ENCODE measurements at regions not wholly inside any gene's neighbourhood (a gene's known extent, or its start where the extent isn't known, plus 50 kb on each side); places are given as distances from the start of the nearest gene placed in this dataset.
"Not testable (repeated sequence)": the region's sequence is repeated elsewhere in the genome, so short reads cannot be mapped to it uniquely, and the experiment has no call there.

DNA sequence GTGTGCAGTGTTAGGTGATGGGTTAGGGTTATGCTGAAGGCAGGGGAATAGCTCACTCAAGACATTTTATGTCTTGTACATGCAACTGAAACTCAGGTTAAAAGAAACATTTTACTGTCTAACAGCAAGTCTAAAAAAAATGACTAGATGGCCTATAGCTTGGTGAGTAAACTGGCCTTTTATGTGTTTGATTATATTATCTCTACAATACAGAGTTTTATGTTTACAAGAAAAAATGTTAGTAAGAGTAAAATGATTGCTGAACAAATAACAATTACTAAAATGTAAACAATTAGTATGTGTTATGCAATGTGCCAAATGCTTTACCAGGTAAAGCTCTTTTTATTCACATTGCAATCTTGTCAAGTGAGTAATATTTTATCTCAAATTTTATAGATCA is 1039.6 kb downstream of the ROBO2 start:
- no peak for DNase-seq (ENCODE audit: low read depth in 2 of 2)

DNA sequence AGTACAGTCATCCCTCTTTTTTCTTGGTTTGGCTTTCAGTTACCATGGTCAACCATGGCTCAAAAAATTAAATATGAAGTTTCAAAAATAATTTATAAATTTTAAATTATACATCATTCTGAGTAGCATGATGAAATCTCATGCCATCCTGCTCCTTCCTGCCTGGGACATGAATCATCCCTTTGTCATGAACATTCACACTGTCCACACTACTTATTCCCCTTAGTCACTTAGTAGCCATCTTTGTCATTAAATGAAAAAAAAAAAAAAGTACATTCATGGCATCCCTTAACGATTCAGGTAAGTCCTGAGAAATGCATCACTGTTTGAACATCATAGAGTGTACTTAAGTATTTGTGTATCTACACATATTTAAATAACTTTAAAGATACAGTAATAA is 1046.3 kb downstream of the ROBO2 start:
- no peak for DNase-seq (ENCODE audit: low read depth in 2 of 2)

DNA sequence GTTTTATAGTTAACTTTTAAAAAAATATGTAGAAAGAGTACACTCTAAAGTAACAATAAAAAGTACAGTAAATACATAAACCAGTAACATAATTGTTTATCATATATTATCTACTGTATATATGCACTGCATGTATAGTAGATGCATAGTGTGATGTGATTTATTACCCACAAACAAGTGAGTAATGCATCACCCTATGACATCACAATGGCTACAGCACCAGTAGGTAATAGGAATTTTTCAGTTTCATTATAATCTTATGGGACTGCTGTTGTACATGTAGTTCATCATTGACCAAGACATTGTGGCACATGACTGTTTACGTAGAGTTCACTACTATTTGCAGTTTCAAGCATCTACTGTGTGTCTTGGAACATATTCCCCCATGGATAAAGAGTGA is 1047.2 kb downstream of the ROBO2 start:
- DNase-seq (ENCODE audit: low read depth in 2 of 2), result no peak

DNA sequence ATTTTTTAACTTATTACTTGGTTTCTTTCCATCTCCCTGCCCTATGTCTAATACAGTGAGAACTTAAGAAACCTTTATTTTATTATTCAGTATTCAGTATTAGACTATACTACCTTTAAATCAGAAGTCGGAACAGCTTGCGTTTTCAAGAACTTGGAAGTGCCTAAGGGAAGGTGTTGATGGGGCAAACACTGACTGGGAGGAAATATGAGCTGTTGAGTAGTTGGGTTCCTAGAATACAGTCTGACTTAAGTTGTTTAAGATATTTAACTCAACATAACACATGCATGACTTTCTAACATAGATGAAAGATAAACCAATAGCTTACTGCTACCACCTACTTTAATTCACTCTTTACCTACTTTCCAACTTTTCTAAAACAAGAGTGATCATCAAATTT is 1048.1 kb downstream of the ROBO2 start:
- DNase-seq (ENCODE audit: low read depth in 2 of 2), result no peak

DNA sequence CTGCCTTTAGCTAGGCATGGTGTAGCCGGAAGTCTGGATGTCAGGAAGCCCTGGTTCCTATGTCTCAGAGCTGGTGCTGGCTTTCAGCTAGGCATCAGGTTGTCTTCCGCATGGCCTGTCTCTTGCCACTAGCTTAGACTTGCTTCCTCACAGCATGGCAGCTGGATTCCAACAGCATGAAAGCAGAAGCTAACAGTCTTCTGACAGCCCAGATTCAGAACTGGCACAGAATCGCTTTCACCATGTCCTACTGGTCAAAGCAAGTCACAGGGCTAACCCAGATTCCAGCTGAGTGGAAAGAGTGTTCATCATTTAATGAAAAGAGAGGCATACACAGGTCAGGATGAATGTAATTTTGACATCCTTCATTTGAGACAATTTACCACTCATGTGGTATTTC is 1050.5 kb downstream of the ROBO2 start:
- DNase-seq (ENCODE audit: low read depth in 2 of 2), result no peak

DNA sequence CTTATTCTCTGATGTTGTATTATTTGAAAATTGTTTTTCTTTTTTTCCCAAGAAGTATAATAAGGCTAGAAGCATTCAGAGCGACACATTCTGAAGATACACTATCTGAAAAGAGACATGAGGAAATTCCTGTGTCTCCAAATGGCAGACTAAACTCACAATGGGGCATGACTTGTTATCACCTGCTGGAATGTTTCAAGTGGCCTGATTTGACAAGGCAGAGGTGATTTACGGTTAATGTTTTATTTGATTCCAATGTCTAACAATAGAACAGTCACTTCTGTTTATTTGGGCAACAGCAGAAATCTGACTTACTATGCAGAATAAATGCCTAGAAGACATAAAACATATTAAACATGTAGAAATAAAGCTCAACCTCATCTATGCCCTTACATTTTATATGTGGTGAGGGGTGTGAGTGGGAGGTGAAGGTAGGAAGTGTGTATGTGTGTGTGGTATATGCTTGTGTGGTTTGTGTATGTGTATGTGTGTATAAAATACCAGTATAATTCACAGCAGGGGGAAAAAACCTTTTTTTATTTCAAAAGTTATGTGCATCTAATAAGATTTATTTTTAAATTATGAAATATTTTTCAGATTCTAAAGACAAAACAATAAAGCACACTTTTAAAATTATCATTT is 1051.7 kb downstream of the ROBO2 start:
- no peak for DNase-seq (ENCODE audit: low read depth in 2 of 2)

DNA sequence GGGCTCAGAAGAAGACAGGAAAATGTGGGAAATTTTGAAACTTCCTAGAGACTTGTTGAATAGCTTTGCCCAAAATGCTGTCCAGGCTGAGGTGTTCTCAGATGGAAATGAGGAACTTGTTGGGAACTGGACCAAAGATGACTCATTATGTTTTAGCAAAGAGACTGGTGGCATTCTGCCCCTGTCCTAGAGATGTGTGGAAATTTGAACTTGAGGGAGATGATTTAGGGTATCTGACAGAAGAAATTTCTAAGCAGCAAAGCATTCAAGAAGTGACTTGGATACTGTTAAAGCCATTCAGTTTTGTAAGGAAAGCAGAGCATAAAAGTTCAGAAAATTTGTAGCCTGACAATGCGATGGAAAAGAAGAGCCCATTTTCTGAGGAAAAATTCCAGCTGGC is 1052.7 kb downstream of the ROBO2 start:
- DNase-seq (ENCODE audit: low read depth in 2 of 2), result not testable (repeated sequence)

DNA sequence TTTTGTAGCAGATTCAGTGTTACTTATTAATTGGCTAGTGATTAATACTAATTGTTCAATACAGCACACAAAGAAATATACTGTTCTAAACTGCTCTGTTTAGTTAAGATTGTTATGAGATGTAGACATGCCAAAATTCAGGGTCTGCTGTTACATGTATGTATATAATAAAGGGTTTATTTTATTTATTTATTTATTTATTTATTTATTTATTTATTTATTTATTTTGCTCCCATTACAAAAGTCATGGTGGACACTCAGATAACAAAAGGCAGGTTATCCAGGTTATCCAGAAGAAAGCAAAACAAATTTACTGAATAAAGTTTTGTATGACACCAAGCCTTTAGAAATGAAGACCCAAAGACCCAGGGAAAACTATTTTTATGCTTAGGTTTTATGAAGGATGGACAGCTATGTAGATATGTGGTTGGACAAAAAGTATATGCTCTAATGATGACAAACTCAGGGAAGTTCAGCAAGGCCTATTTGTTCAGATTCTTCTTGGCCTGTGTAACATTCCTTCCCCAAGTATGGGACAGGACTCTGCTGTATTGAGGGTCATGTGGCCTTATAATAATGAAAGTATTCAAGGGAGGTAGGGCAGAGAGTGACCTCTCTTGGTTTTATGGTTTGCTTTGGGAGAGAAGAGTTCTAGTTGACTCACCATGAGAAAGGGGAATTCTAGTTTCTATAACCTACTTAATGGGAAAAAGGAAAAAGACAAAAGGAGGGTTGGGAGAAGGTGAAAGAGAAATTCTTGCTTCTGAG is 1056.8 kb downstream of the ROBO2 start:
- no peak for DNase-seq (ENCODE audit: low read depth in 2 of 2)

DNA sequence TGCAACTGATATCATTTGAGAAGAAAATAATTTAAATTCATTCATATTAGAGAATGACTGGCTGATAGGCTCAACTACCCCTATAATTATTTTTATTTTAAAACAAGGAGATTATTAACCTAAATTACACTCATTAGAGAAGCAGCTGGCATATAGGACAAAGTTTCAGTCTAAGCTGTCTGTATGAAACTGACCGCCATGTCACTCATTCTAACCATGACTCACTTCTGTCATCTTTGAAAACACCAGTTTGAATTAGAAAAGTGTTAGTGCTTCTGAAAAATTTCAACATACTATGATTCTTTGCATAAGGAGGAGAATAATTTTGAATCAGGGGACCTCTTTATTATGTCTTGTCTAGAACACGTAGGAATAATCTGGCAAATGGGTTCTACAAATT is 1058.5 kb downstream of the ROBO2 start:
- DNase-seq (ENCODE audit: low read depth in 2 of 2), result no peak

DNA sequence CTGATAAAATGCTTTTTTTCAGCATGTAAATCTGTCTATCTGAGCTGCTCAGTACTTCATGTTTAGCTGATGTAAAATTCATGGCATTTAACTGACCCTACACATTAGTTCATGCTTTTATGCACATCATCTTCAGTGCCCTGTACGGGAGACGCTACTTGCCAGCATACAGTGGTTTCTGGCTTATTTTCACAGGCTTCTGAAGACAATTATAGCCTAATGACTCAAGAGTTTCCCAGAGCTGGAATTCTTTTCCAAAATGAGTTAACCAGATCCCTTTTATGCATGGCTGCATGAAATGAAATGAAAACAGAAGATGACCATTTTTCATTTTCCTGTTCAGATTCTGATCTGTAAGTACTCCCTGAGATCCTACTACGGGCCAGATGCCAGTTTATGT is 1061.5 kb downstream of the ROBO2 start:
- DNase-seq (ENCODE audit: low read depth in 2 of 2), result no peak

DNA sequence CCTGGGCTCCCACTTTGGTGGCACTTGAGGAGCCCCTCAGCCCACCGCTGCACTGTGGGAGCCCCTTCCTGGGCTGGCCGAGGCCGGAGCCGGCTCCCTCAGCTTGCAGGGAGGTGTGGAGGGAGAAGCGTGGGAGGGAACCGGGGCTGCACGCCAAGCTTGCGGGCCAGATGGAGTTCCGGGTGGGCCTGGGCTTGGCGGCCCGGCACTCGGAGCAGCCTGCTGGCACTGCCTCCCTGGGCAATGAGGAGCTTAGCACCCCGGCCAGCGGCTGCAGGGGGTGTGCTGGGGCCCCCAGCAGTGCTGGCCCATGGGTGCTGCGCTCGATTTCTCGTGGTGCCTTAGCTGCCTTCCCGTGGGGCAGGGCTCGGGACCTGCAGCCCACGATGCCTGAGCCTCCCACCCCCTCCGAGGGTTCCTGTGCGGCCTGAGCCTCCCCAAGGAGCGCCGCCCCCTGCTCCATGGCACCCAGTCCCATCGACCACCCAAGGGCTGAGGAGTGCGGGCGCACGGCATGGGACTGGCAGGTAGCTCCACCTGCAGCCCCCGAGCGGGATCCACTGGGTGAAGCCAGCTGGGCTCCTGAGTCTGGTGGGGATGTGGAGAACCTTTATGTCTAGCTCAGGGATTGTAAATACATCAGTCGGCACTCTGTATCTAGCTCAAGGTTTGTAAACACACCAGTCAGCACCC is 1068.5 kb downstream of the ROBO2 start:
- DNase-seq (ENCODE audit: low read depth in 2 of 2), result not testable (repeated sequence)

DNA sequence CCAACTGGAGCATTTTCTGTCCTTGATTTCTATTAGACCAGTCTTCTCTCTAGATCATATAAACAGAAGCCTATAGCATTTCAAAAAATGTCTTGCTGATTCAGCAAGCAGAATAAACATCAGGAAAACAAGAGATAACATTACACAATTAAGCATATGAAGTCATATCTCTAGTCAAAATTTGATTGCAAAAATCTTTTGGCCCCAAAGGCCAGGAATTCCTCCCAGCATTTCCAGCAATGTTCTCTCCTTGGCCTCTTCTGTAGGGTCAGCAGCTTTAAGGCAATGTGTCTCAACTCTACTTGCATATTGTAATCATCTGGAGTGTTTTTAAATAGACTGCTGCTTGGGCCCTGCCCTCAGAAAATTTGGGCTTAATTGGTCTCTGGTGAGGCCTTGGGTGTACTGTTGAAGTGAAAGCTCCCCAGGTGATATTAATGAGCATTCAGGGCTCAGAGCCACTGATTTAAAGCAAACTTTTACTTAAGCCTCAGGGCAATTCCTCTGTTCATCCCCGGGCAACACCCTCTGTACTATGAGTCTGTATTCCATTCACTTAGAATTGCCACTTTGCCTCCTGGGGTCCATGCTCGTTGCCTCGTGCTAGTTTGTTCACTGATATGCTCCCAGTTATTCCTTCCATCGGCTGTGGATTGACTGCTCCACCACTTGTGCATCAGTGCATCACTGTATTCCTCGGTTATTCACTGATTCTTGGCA is 1072.6 kb downstream of the ROBO2 start:
- no peak for DNase-seq (ENCODE audit: low read depth in 2 of 2)

DNA sequence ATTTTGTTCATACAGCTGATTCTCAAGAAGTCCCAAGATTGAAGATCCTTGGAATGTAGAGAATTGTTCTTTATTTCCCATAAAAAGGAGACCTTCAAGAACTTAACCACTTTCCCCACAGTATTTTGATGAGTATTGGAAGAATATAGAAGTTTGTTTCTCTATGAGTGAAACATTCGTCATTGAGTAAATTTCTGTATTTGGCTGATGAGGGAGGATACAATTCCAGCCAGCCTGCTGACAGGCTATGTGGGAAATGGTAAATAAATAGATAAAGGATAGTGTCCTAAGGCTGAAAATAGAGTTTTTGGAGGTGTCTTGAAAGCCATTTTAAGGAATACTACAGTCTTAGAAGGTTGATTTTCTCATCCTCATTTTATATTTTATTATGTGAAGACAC is 1076.1 kb downstream of the ROBO2 start:
- DNase-seq (ENCODE audit: low read depth in 2 of 2), result no peak

DNA sequence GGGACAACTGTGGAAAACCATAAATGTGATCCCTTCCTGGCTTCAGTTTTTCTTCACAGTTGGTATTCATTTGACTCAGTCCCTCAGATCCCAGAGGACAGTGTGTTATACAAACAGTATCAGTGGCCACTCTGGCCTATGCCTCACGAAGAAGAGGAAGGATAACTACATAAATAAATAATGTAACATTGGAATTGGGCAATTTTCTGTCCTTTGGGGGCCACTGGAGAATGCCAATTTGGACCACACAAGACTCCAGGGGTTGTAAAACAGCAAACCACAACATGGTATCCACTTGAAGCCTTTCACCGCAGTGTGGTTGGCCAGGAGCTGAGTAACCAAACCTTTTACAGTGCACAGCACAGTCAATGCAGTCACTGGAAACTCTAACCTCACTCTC is 1077.0 kb downstream of the ROBO2 start:
- DNase-seq (ENCODE audit: low read depth in 2 of 2), result no peak

DNA sequence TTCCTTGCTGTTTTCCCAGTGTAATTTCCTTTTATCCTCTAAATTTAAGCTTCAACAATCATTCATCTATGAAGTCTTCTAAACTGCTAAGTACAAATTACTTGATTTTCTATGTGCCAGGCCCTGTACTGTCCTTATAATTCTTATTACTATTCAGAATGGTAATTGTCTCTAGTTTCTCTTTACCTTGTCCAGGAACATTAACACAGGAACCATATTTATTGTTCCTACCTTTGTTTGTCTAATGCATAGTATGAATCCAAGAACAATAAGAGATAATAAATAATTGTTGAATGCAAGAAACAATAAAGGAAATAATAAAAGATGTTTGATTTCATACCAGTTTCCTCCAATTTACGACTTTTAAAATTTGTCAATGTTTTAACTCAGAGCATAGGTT is 1083.2 kb downstream of the ROBO2 start:
- DNase-seq (ENCODE audit: low read depth in 2 of 2), result no peak

DNA sequence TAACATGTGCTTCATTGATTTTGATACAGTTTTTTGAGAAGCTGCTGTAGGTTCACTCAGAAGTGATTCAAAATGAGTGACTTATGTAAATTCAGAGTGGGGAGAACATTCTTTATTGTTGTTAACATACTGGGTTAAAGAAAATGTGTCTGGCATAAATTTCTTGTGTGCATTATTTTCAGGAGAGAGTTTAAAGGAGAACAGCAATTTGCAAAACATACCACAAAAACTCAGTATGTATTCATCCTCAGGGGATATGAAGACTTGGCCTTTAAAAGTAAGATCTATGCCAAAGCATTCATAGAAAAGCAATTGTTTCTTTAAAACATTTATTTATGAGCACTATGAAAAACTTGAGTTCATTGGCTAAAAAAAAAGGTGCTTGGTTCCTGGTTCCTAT is 1089.8 kb downstream of the ROBO2 start:
- no peak for DNase-seq (ENCODE audit: low read depth in 2 of 2)

DNA sequence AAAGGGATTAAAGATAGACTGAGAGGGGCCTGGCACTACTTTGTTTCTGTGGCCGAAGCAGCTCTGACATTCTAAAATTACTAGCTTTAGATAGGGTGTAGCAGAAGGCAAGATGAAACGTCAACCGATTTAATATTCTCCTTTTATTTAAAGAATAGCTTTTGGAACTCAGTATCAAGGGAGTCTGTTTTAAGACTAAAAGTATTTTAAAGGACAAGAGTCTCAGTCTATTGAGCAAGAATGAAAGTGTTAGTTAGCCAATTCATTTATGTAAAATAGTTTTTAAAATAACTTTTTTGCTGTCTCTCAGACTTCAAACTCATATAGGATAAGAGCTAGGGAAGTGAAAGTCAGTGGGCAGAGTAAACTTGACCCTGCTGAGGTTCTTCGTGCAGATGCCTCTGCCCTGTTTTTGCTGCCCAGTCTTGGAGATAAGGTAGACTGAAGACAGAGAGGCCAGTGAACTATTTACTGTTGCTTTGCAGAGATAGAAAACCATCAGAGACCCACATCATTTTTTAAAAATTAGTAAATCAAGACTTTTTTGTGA is 1090.9 kb downstream of the ROBO2 start:
- no peak for DNase-seq (ENCODE audit: low read depth in 2 of 2)

DNA sequence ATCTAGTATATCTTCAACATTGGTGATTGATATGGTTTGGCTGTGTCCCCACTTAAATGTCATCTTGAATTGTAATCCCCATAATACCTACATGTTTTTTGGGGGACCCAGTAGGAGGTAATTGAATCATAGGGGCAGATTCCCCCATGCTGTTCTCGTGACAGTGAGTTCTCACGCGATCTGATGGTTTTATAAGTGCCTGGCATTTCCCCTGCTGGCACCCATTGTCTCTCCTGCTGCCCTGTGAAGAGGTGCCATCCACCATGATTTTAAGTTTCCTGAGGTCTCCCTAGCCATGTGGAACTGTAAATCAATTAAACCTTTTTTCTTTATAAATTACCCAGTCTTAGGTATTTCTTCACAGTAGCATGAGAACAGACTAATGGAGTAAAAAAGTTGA is 1094.6 kb downstream of the ROBO2 start:
- DNase-seq (ENCODE audit: low read depth in 2 of 2), result no peak

DNA sequence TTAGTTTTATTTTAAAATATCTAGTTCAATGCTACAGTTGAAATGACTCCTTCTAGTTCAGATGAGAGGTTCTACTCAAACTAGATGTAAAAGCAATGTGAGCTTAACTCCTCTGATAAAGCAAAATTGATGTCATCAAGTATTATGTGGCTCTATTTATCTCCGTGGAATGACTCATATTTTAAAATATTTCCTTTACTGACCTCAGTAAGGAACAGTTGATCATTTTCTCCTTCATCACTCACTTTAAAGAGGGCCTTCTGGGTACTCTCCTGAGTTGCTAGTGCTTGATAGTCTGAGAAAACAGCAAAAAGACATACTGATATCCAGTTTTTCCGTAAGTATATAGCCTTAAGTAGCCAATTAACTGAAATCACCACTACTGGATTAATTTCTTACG is 1099.3 kb downstream of the ROBO2 start:
- peak in 1 of 2 donors; percentile 55 for DNase-seq (ENCODE audit: low read depth in 2 of 2)

DNA sequence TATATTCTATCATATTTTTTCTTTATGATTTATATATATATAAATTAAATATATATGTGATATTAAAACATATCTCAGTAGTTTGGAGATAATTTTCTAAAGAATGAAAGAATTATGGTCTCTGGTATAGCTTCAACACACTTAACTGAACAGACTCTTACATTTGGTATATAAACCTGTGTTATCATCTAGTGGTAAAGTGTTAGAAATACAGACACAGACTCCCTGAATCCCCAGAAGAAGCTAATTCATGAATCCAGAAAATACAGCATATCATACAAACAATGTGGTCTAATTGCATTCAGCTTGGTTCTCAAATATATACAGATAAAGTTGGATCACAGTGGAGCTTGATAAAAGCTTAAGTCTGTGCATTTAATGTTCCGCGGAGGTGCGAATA is 1100.4 kb downstream of the ROBO2 start:
- DNase-seq (ENCODE audit: low read depth in 2 of 2), result no peak

DNA sequence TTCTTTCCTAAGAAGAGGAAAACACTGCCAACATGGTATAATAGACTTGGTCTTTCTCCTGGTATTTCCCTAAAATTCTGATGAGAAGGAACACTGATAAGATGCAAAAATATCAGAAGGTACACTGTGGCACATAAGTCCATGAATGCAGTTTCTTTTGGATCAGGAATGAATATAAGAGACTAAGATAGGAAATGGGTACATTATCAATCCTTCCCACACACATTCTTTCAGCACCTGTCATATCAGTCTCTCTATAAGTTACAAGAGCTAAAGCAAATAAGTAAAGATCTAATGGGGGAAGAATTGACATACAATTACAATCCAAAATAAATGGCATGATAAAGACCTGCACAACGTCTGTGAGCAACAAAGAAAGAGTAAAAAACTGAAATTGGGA is 1101.0 kb downstream of the ROBO2 start:
- DNase-seq (ENCODE audit: low read depth in 2 of 2), result no peak

DNA sequence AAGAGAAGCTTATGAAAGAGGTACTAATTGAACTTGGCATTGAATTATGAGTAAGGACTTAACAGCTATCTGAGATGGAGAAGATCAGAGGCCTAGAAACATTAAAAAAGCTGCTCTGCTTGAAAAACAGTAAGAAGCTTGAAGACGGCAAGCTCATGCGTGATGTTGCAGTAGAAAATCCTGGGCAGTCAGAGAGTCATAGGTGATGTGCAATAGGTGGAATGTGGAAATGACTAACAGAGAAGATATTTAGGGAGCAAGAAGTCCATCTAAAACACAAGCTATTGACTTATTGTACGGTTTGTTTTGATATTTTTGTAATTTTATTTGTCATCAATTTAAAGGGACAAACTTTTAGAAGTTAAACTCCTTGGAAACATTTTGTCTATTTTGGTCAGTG is 1101.4 kb downstream of the ROBO2 start:
- DNase-seq (ENCODE audit: low read depth in 2 of 2), result peak in 1 of 2 donors; percentile 53

All from dermis microvascular lymphatic vessel endothelial cell (primary cell).